Keratinocyte (primary cell): ENCODE measurements at regions not wholly inside any gene's neighbourhood (a gene's known extent, or its start where the extent isn't known, plus 50 kb on each side); places are given as distances from the start of the nearest gene placed in this dataset.

Source experiments
- CTCF ChIP-seq, 3 experiments: IDR thresholded peaks in 1 of 3; conservative IDR thresholded peaks in 1 of 3; optimal IDR thresholded peaks in 1 of 3; 2 replicates in 2 of 3; 3 replicates in 1 of 3; pipeline versions ENCODE3 to v1.5.1; 2011; ENCODE audit warnings: low read length in 3 of 3, mild to moderate bottlenecking in 3 of 3, moderate library complexity in 2 of 3, control low read depth in 1 of 3, inconsistent platforms in 1 of 3; ENCODE audit not compliant: insufficient read depth in 2 of 3; ENCODE audit errors: extremely low read depth in 1 of 3
- EZH2 ChIP-seq: IDR thresholded peaks from one replicate; pipeline ENCODE4 v1.6.1; 2012; ENCODE audit warnings: inconsistent platforms, mild to moderate bottlenecking, low read length, moderate library complexity

- no peak for TF ChIP-seq CTCF (optimal IDR thresholded peaks at IDR 0.05 in 1 of 3, IDR thresholded peaks at IDR 0.05 in 1 of 3, conservative IDR thresholded peaks at IDR 0.05 in 1 of 3; ENCODE audit: extremely low read depth in 1 of 3, insufficient read depth in 2 of 3, low read length in 3 of 3)
- TF ChIP-seq EZH2, result no peak
These were observed 158.9 kb downstream of the MRPL14 start for GRCh38 chr6:43968110-43968965.
